GM19351 (cell line): ENCODE measurements at regions not wholly inside any gene's neighbourhood (a gene's known extent, or its start where the extent isn't known, plus 50 kb on each side); places are given as distances from the start of the nearest gene placed in this dataset.
A peak's percentile ranks its signal among the peaks of the same experiment; 100 is the strongest.

Experiments used
- ATAC-seq: cut with Tn5 transposase; IDR thresholded peaks from one replicate; pipeline ENCODE4 v1.9.1; 2021; ENCODE audit warnings: mild to moderate bottlenecking, moderate library complexity; ENCODE audit not compliant: unreplicated experiment

- no peak for ATAC-seq
Observed at GRCh38 chr1:235925016-235925415, 58.3 kb upstream of the LYST start.

GRCh38 chr1:235923466-235924021, 56.8 kb upstream of the LYST start:
- peak; percentile 74 for ATAC-seq

DNA sequence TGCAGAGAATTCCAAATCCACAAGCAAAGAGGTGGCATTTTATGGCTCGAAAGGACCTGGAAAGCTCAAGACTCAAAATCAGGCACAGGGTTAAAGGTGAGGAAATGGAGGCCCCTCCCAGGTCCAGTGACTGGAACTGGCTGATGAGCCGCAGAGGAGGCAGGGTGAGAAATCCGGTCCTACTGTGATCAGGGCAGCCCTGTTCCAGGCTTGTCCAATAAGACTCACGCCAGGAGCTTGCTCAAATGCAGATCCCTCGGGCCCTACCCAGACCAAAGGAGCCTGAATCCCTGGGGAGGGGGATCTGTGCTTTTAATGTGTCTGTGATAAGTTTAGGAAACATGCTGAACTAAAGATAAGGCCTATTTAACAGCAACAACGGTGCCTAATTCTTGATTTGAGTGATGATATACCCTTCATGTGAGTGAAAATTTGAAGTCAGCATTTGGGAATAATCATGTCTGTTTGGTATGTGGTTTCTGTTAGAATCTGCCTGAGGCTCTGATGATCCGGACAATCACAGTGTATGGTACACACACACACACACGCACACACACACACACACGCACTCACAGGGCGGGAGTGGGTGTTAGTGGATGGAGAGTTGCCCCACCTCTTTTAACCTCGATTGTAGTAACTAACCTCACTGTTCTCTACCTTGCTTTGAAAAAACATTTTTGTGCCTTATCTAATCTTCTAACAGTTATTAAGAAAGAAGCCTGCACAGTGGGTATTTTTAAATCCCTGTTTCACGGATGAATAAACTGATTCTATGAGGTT, 54.1 kb upstream of the LYST start:
- ATAC-seq: no peak

DNA sequence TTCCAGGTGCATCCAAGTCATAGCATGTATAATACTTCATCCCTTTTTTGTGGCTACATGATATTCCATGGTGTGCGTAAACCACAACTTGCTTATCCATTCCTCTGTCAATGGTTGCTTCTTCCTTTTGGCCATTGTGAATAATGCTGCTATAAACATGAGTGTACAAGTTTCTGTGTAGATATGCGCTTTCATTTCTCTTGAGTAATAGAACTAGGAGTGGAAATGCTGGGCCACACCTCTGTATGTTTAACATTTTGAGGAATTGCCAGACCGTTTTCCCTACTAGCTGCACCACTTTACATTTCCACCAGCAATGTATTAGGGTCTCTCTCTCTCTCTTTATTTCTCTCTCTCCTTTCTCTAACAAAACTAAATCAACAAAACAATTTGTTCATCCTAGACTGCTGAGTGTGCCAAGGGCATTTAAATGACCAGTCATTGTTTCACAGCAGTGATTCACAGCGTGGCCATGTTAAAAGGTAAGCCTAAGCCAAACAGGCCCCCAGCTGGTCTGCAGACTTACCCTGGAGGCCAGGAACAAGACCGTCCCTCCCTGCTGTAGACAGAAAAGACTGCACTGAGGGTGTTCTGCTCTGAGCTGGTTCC, 53.2 kb upstream of the LYST start:
- ATAC-seq: no peak

GRCh38 chr1:235919127-235919832, 52.6 kb upstream of the LYST start:
- ATAC-seq: no peak

GRCh38 chr1:235918465-235918864, 51.8 kb upstream of the LYST start:
- ATAC-seq: no peak

- ATAC-seq: no peak
Observed at GRCh38 chr1:235918032-235918431, 51.3 kb upstream of the LYST start.

GRCh38 chr1:235917267-235917811, 50.6 kb upstream of the LYST start:
- ATAC-seq: peak; percentile 89
